Ishikawa (cell line): ENCODE measurements at regions not wholly inside any gene's neighbourhood (a gene's known extent, or its start where the extent isn't known, plus 50 kb on each side); places are given as distances from the start of the nearest gene placed in this dataset.

ENCODE experiments used
- CEBPB ChIP-seq: IDR thresholded peaks from 2 replicates; pipeline ENCODE4 v1.6.1; 2012
- CREB1 ChIP-seq: IDR thresholded peaks from 2 replicates; pipeline ENCODE4 v1.6.1; 2012; ENCODE audit warnings: low read depth
- EGR1 ChIP-seq: IDR thresholded peaks from 2 replicates; pipeline ENCODE4 v1.6.1; 2012
- EP300 ChIP-seq: IDR thresholded peaks from 2 replicates; pipeline ENCODE4 v1.6.1; 2012; ENCODE audit warnings: borderline replicate concordance
- FOXM1 ChIP-seq: IDR thresholded peaks from 2 replicates; pipeline ENCODE4 v1.6.1; 2012; ENCODE audit warnings: low read depth, borderline replicate concordance
- MAX ChIP-seq: IDR thresholded peaks from 2 replicates; pipeline ENCODE4 v1.6.1; 2012
- NFIC ChIP-seq: IDR thresholded peaks from 2 replicates; pipeline ENCODE4 v1.6.1; 2012
- RAD21 ChIP-seq: IDR thresholded peaks from 2 replicates; pipeline ENCODE4 v1.6.1; 2012; ENCODE audit warnings: low read depth
- TAF1 ChIP-seq: IDR thresholded peaks from 2 replicates; pipeline ENCODE4 v1.6.1; 2012; ENCODE audit warnings: low read depth, mild to moderate bottlenecking
- TCF12 ChIP-seq: IDR thresholded peaks from 2 replicates; pipeline ENCODE4 v1.6.1; 2012; ENCODE audit warnings: low read depth
- TEAD4 ChIP-seq: IDR thresholded peaks from 2 replicates; pipeline ENCODE4 v1.6.1; 2012
- YY1 ChIP-seq: IDR thresholded peaks from 2 replicates; pipeline ENCODE4 v1.6.1; 2012; ENCODE audit warnings: low read depth
- TF ChIP-seq, protein P1 (sequence below): IDR thresholded peaks from 2 replicates; pipeline ENCODE4 v1.6.1; 2012; ENCODE audit warnings: low read depth, mild to moderate bottlenecking

DNA sequence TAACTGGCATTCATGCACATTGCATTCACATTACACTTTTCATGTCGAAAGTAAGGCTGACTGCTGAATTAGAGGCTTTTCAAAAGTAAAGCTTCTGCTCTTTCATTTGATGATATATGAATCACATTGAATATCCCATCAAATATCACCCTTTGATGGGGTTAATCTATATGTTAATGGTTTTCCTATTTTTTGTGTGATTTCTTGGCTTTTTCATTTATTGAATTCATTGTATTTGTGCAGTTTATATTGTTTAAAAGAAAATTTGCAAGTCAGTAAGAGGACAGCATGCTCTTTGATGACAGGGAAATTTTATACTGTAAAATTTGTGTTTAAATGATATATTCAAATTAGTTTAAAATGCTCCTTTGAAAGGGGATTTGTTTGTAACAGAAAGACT lies 344.1 kb downstream of the PCDH10 start:
- TF ChIP-seq FOXM1 = no peak
- TF ChIP-seq NFIC = no peak
- no peak for TF ChIP-seq CREB1
- TF ChIP-seq, protein P1, sequence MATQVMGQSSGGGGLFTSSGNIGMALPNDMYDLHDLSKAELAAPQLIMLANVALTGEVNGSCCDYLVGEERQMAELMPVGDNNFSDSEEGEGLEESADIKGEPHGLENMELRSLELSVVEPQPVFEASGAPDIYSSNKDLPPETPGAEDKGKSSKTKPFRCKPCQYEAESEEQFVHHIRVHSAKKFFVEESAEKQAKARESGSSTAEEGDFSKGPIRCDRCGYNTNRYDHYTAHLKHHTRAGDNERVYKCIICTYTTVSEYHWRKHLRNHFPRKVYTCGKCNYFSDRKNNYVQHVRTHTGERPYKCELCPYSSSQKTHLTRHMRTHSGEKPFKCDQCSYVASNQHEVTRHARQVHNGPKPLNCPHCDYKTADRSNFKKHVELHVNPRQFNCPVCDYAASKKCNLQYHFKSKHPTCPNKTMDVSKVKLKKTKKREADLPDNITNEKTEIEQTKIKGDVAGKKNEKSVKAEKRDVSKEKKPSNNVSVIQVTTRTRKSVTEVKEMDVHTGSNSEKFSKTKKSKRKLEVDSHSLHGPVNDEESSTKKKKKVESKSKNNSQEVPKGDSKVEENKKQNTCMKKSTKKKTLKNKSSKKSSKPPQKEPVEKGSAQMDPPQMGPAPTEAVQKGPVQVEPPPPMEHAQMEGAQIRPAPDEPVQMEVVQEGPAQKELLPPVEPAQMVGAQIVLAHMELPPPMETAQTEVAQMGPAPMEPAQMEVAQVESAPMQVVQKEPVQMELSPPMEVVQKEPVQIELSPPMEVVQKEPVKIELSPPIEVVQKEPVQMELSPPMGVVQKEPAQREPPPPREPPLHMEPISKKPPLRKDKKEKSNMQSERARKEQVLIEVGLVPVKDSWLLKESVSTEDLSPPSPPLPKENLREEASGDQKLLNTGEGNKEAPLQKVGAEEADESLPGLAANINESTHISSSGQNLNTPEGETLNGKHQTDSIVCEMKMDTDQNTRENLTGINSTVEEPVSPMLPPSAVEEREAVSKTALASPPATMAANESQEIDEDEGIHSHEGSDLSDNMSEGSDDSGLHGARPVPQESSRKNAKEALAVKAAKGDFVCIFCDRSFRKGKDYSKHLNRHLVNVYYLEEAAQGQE = no peak
- TF ChIP-seq EGR1 = no peak
- TF ChIP-seq TAF1 = no peak
- no peak for TF ChIP-seq RAD21
- TF ChIP-seq EP300 = no peak
- no peak for TF ChIP-seq CEBPB
- no peak for TF ChIP-seq TCF12
- TF ChIP-seq MAX = no peak
- no peak for TF ChIP-seq YY1
- no peak for TF ChIP-seq TEAD4
